NCI-H2029 (cell line): ENCODE measurements at regions not wholly inside any gene's neighbourhood (a gene's known extent, or its start where the extent isn't known, plus 50 kb on each side); places are given as distances from the start of the nearest gene placed in this dataset.
A peak's percentile ranks its signal among the peaks of the same experiment; 100 is the strongest.

ENCODE experiments used
- DNase-seq: peaks from one replicate; lab custom pipeline; 2025; lab: John Stamatoyannopoulos, UW

GRCh38 chr3:72157748-72158638 is 373.0 kb upstream of the PROK2 start:
- DNase-seq = no peak

- no peak for DNase-seq
Observed at GRCh38 chr3:72155391-72156064, 370.6 kb upstream of the PROK2 start.

- DNase-seq = no peak
Observed at GRCh38 chr3:72154391-72155335, 369.7 kb upstream of the PROK2 start.

GRCh38 chr3:72153477-72154314 is 368.7 kb upstream of the PROK2 start:
- DNase-seq = no peak

- peak; percentile 77 for DNase-seq
Observed at GRCh38 chr3:72152551-72153476, 367.9 kb upstream of the PROK2 start.

- DNase-seq = no peak
Observed at GRCh38 chr3:72151465-72152238, 366.7 kb upstream of the PROK2 start.

GRCh38 chr3:72150634-72151412 is 365.9 kb upstream of the PROK2 start:
- no peak for DNase-seq

GRCh38 chr3:72149645-72150300 is 364.8 kb upstream of the PROK2 start:
- no peak for DNase-seq

- DNase-seq = no peak
Observed at GRCh38 chr3:72147600-72147999, 362.7 kb upstream of the PROK2 start.

GRCh38 chr3:72145506-72146380 is 360.8 kb upstream of the PROK2 start:
- DNase-seq = no peak

- no peak for DNase-seq
Observed at GRCh38 chr3:72144773-72145505, 360.0 kb upstream of the PROK2 start.

- no peak for DNase-seq
Observed at GRCh38 chr3:72143966-72144717, 359.2 kb upstream of the PROK2 start.

GRCh38 chr3:72143322-72143721 is 358.4 kb upstream of the PROK2 start:
- no peak for DNase-seq

- DNase-seq = no peak
Observed at GRCh38 chr3:72142028-72142427, 357.1 kb upstream of the PROK2 start.

- DNase-seq = no peak
Observed at GRCh38 chr3:72141264-72141663, 356.3 kb upstream of the PROK2 start.

- no peak for DNase-seq
Observed at GRCh38 chr3:72139316-72139715, 354.4 kb upstream of the PROK2 start.
